ENCODE measurements at regions not wholly inside any gene's neighbourhood (a gene's known extent, or its start where the extent isn't known, plus 50 kb on each side); places are given as distances from the start of the nearest gene placed in this dataset.

DNA sequence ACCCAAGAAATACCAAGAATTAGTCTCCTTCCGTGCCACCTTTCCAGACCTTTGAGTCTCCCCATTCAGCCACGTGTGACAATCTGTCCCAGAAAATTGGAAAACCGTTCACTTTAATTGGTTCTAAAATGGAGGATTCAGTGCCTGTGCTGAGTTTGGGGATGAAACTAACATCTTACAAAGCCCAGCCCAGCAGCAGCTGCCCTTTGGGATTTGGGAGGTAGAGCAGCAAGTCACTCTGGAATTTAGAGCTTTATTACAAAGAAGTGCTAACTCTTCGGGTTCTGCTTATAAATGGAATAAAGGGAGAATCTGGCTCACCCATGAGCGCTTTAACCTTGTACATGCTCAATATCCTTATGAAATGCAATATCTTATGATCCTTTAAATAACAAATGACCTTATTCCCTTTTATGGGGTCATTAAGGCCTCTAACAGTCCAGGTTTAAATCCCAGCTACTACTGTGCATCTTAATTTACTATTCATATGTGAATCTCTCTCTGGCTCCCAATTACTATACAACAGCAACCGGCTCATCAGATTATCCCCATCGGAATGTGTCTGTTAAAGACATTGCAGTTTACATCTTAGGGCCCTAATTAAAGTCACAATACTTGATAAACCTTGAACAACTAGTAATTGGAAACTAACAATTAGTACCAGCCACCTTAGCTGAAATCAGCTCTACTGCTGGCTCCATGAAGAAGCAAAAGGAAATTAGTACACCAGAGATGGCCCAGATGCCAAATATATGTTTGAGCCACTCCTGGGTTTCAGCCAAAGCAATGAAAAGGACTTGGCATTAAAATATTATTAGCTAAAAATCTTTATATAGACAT, 271.8 kb upstream of the SMARCA2 start:
- no peaks in the 10 kb centered on the region for H3K9me3 ChIP-seq (replicated peaks; ENCODE audit: low read length)
- no peak overlapping the region for H3K9ac ChIP-seq (ENCODE audit: low read depth, low read length)
- H3K4me1 ChIP-seq (ENCODE audit: control insufficient read depth, insufficient read depth, low read length): no peaks in the 10 kb centered on the region
- H3K4me2 ChIP-seq (ENCODE audit: low read length): no peak overlapping the region
- H3K36me3 ChIP-seq (ENCODE audit: insufficient read depth, low read length): no peaks in the 10 kb centered on the region
- H3K4me3 ChIP-seq (ENCODE audit: low read length): no peak overlapping the region
- peaks cover 2% of the 10 kb centered on the region for H3K27me3 ChIP-seq (ENCODE audit: control insufficient read depth, insufficient read depth, low read length)

DNA sequence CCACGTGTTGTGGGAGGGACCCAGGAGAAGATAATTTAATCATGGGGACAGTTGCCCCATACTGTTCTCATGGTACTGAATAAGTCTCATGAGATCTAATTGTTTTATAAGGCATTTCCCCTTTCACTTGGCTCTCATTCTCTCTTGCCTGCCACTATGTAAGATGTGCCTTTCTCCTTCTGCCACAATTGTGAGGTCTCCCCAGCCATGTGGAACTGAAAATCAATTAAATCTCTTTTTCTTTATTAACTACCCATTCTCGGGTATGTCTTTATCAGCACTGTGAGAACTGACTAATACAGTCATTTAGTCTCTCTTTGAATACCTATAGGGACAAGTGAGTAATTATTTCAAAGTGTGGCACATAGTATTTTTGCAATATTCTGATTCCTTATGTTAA, 269.2 kb upstream of the SMARCA2 start:
- no peaks in the 10 kb centered on the region for H3K4me1 ChIP-seq (ENCODE audit: control insufficient read depth, insufficient read depth, low read length)
- no peak overlapping the region for H3K9ac ChIP-seq (ENCODE audit: low read depth, low read length)
- H3K4me3 ChIP-seq (ENCODE audit: low read length): no peak overlapping the region
- no peak overlapping the region for H3K4me2 ChIP-seq (ENCODE audit: low read length)
- H3K9me3 ChIP-seq (replicated peaks; ENCODE audit: low read length): no peaks in the 10 kb centered on the region
- peaks cover 2% of the 10 kb centered on the region for H3K27me3 ChIP-seq (ENCODE audit: control insufficient read depth, insufficient read depth, low read length)
- H3K36me3 ChIP-seq (ENCODE audit: insufficient read depth, low read length): no peaks in the 10 kb centered on the region

DNA sequence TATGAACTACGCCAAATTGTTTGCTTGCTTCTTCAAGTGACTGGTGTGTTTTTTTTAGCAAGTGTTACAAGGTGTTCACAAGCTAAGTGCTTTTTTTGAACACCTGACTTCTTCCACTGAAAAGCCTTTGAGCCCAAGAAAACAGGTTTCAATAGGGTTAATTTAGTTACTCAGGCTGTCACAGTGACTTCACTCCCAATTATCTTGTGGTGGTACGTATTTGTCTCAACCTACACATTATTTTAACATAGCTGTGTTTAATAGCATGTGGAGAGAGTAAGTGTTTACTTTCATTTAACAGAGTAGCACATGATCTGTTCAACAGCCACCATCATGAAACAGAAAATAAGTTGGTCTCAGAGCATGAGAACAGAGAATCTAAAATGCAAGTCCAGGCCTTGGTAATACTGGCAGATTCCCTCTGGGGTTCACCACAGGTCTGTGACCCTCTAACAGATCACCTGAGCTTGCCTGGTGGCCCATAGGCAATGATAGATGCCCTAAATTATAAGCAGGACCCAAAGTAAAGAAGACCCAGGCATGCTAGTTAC, 267.7 kb upstream of the SMARCA2 start:
- no peak overlapping the region for H3K4me2 ChIP-seq (ENCODE audit: low read length)
- no peaks in the 10 kb centered on the region for H3K36me3 ChIP-seq (ENCODE audit: insufficient read depth, low read length)
- H3K9me3 ChIP-seq (replicated peaks; ENCODE audit: low read length): no peaks in the 10 kb centered on the region

DNA sequence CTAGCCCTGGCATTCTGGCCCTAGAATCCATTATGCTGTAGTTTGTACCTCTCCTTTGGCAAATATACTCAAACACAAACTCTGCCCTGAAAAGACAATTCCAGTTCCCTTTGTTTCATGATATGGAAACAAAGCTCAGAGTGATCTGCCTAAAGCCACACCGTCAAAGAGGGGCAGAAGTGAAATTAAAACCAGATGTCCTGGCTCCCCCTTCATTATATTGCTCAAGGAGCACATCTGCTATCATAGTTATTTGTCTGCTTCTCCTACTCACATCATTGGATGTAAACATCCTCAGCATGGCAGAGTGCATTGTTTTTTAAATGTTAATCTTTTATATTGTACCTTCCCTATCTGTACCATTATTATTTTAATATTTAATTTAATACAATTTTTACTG, 266.7 kb upstream of the SMARCA2 start:
- no peak overlapping the region for H3K4me2 ChIP-seq (ENCODE audit: low read length)
- H3K9ac ChIP-seq (ENCODE audit: low read depth, low read length): no peak overlapping the region

More for the DNA sequence above, 267.7 kb upstream of the SMARCA2 start:
- peaks cover under 1% of the 10 kb centered on the region for H3K27me3 ChIP-seq (ENCODE audit: control insufficient read depth, insufficient read depth, low read length)
- H3K4me3 ChIP-seq (ENCODE audit: low read length): no peak overlapping the region
- H3K4me1 ChIP-seq (ENCODE audit: control insufficient read depth, insufficient read depth, low read length): no peaks in the 10 kb centered on the region
- H3K9ac ChIP-seq (ENCODE audit: low read depth, low read length): no peak overlapping the region

GRCh38 chr9:1757186-1757585, 258.0 kb upstream of the SMARCA2 start:
- Histone ChIP-seq H3K4me3 (ENCODE audit: low read length) (no peak overlapping the region), H3K27me3 (ENCODE audit: control insufficient read depth, insufficient read depth, low read length) (no peaks in the 10 kb centered on the region)

More for the DNA sequence above, 266.7 kb upstream of the SMARCA2 start:
- no peaks in the 10 kb centered on the region for H3K36me3 ChIP-seq (ENCODE audit: insufficient read depth, low read length)
- H3K4me1 ChIP-seq (ENCODE audit: control insufficient read depth, insufficient read depth, low read length): no peaks in the 10 kb centered on the region
- H3K27me3 ChIP-seq (ENCODE audit: control insufficient read depth, insufficient read depth, low read length): no peaks in the 10 kb centered on the region
- H3K9me3 ChIP-seq (replicated peaks; ENCODE audit: low read length): no peaks in the 10 kb centered on the region
- H3K4me3 ChIP-seq (ENCODE audit: low read length): no peak overlapping the region

GRCh38 chr9:1759009-1759408, 256.1 kb upstream of the SMARCA2 start:
- H3K9ac ChIP-seq (ENCODE audit: low read depth, low read length): no peak overlapping the region
- H3K4me1 ChIP-seq (ENCODE audit: control insufficient read depth, insufficient read depth, low read length): no peaks in the 10 kb centered on the region
- H3K36me3 ChIP-seq (ENCODE audit: insufficient read depth, low read length): no peaks in the 10 kb centered on the region
- no peaks in the 10 kb centered on the region for H3K27me3 ChIP-seq (ENCODE audit: control insufficient read depth, insufficient read depth, low read length)
- no peak overlapping the region for H3K4me3 ChIP-seq (ENCODE audit: low read length)
- no peaks in the 10 kb centered on the region for H3K9me3 ChIP-seq (replicated peaks; ENCODE audit: low read length)
- no peak overlapping the region for H3K4me2 ChIP-seq (ENCODE audit: low read length)

More at GRCh38 chr9:1757186-1757585, 258.0 kb upstream of the SMARCA2 start:
- no peaks in the 10 kb centered on the region for H3K36me3 ChIP-seq (ENCODE audit: insufficient read depth, low read length)
- H3K9me3 ChIP-seq (replicated peaks; ENCODE audit: low read length): no peaks in the 10 kb centered on the region
- H3K9ac ChIP-seq (ENCODE audit: low read depth, low read length): no peak overlapping the region
- no peaks in the 10 kb centered on the region for H3K4me1 ChIP-seq (ENCODE audit: control insufficient read depth, insufficient read depth, low read length)
- H3K4me2 ChIP-seq (ENCODE audit: low read length): no peak overlapping the region

DNA sequence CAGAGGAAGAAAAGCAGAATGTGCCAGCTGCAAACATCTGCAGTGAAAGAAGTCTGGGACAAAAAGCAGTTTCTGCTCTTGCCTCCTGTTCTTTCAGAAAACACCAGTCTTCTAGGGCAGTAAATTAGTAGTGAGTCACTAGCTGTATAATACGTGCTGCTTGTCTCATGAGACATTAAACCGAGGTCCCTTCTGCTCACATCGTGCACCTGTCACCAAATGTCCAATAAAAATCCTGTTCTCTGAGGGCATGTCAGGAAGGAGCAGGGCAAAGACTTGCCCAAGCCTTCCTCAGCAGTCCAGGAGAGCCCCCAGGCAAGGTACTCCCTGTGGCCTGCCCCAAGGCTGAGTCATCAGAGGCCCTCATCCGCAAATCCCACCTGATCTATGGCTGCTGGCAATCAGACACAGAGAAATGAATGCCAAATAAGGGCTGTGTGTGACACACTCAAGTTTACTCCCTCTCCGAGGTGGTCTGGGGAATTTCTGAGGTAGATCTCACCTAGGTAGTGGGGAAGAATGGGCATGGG, 255.3 kb upstream of the SMARCA2 start:
- Histone ChIP-seq H3K4me3 (ENCODE audit: low read length) (no peak overlapping the region), H3K4me1 (ENCODE audit: control insufficient read depth, insufficient read depth, low read length) (no peaks in the 10 kb centered on the region), H3K27me3 (ENCODE audit: control insufficient read depth, insufficient read depth, low read length) (no peaks in the 10 kb centered on the region), H3K9ac (ENCODE audit: low read depth, low read length) (no peak overlapping the region), H3K4me2 (ENCODE audit: low read length) (no peak overlapping the region), H3K36me3 (ENCODE audit: insufficient read depth, low read length) (no peaks in the 10 kb centered on the region), H3K9me3 (replicated peaks; ENCODE audit: low read length) (no peaks in the 10 kb centered on the region)

- no peaks in the 10 kb centered on the region for H3K9me3 ChIP-seq (replicated peaks; ENCODE audit: low read length)
- H3K36me3 ChIP-seq (ENCODE audit: insufficient read depth, low read length): no peaks in the 10 kb centered on the region
- no peak overlapping the region for H3K4me3 ChIP-seq (ENCODE audit: low read length)
- H3K27me3 ChIP-seq (ENCODE audit: control insufficient read depth, insufficient read depth, low read length): no peaks in the 10 kb centered on the region
- H3K4me2 ChIP-seq (ENCODE audit: low read length): no peak overlapping the region
- H3K9ac ChIP-seq (ENCODE audit: low read depth, low read length): no peak overlapping the region
- H3K4me1 ChIP-seq (ENCODE audit: control insufficient read depth, insufficient read depth, low read length): no peaks in the 10 kb centered on the region
Measured at GRCh38 chr9:1761807-1762206, 253.3 kb upstream of the SMARCA2 start.

GRCh38 chr9:1766042-1766441, 249.1 kb upstream of the SMARCA2 start:
- H3K9ac ChIP-seq (ENCODE audit: low read depth, low read length): no peak overlapping the region
- H3K4me2 ChIP-seq (ENCODE audit: low read length): no peak overlapping the region
- H3K36me3 ChIP-seq (ENCODE audit: insufficient read depth, low read length): no peaks in the 10 kb centered on the region
- no peaks in the 10 kb centered on the region for H3K9me3 ChIP-seq (replicated peaks; ENCODE audit: low read length)
- no peaks in the 10 kb centered on the region for H3K4me1 ChIP-seq (ENCODE audit: control insufficient read depth, insufficient read depth, low read length)
- no peak overlapping the region for H3K4me3 ChIP-seq (ENCODE audit: low read length)
- H3K27me3 ChIP-seq (ENCODE audit: control insufficient read depth, insufficient read depth, low read length): no peaks in the 10 kb centered on the region

- Histone ChIP-seq H3K4me3 (ENCODE audit: low read length) (no peak overlapping the region), H3K9ac (ENCODE audit: low read depth, low read length) (no peak overlapping the region)
Measured at GRCh38 chr9:1768561-1768960, 246.6 kb upstream of the SMARCA2 start.

GRCh38 chr9:1771094-1771789, 243.9 kb upstream of the SMARCA2 start:
- Histone ChIP-seq H3K9ac (ENCODE audit: low read depth, low read length) (no peak overlapping the region), H3K4me2 (ENCODE audit: low read length) (no peak overlapping the region), H3K4me1 (ENCODE audit: control insufficient read depth, insufficient read depth, low read length) (no peaks in the 10 kb centered on the region), H3K27me3 (ENCODE audit: control insufficient read depth, insufficient read depth, low read length) (no peaks in the 10 kb centered on the region), H3K4me3 (ENCODE audit: low read length) (no peak overlapping the region), H3K9me3 (replicated peaks; ENCODE audit: low read length) (no peaks in the 10 kb centered on the region), H3K36me3 (ENCODE audit: insufficient read depth, low read length) (no peaks in the 10 kb centered on the region)

More at GRCh38 chr9:1768561-1768960, 246.6 kb upstream of the SMARCA2 start:
- no peaks in the 10 kb centered on the region for H3K9me3 ChIP-seq (replicated peaks; ENCODE audit: low read length)
- H3K4me2 ChIP-seq (ENCODE audit: low read length): no peak overlapping the region
- H3K27me3 ChIP-seq (ENCODE audit: control insufficient read depth, insufficient read depth, low read length): no peaks in the 10 kb centered on the region
- H3K4me1 ChIP-seq (ENCODE audit: control insufficient read depth, insufficient read depth, low read length): no peaks in the 10 kb centered on the region
- no peaks in the 10 kb centered on the region for H3K36me3 ChIP-seq (ENCODE audit: insufficient read depth, low read length)
